ENCODE measurements at regions not wholly inside any gene's neighbourhood (a gene's known extent, or its start where the extent isn't known, plus 50 kb on each side); places are given as distances from the start of the nearest gene placed in this dataset.

DNA sequence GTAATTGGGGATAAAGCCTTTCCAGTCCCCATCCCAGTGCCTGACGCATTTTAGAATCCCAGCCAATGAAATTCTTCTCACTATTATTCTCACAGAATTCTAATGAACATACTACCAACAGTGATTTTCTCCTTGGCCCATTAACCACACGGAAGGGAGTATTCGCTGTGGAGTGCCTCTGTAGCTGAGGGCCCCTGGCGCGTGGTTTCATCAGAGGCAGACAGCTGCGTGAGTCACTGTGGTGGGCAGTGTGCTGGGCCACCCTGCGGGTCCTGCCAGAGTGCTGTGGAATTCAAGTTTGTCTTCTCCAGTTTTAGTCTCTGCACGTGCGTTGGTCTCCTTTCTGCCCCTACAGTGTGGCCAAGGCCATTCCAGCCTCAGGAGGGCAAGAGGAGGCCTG lies 335.4 kb upstream of the FAT1 start:
- Histone ChIP-seq H3K4me3 (replicated peaks; ENCODE audit: low read depth, low read length) (no peak overlapping the region), H3K27me3 (replicated peaks; ENCODE audit: control insufficient read depth, insufficient read depth, low read length) (no peaks in the 10 kb centered on the region), H3K36me3 (ENCODE audit: control insufficient read depth, insufficient read depth, low read length) (no peaks in the 10 kb centered on the region)
- DNase-seq (ENCODE audit: extremely low read depth, insufficient read length): no peak
- TF ChIP-seq, protein P1, sequence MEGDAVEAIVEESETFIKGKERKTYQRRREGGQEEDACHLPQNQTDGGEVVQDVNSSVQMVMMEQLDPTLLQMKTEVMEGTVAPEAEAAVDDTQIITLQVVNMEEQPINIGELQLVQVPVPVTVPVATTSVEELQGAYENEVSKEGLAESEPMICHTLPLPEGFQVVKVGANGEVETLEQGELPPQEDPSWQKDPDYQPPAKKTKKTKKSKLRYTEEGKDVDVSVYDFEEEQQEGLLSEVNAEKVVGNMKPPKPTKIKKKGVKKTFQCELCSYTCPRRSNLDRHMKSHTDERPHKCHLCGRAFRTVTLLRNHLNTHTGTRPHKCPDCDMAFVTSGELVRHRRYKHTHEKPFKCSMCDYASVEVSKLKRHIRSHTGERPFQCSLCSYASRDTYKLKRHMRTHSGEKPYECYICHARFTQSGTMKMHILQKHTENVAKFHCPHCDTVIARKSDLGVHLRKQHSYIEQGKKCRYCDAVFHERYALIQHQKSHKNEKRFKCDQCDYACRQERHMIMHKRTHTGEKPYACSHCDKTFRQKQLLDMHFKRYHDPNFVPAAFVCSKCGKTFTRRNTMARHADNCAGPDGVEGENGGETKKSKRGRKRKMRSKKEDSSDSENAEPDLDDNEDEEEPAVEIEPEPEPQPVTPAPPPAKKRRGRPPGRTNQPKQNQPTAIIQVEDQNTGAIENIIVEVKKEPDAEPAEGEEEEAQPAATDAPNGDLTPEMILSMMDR (IDR thresholded peaks at IDR 0.05; ENCODE audit: insufficient read depth, low read length, poor library complexity, severe bottlenecking): no peak

DNA sequence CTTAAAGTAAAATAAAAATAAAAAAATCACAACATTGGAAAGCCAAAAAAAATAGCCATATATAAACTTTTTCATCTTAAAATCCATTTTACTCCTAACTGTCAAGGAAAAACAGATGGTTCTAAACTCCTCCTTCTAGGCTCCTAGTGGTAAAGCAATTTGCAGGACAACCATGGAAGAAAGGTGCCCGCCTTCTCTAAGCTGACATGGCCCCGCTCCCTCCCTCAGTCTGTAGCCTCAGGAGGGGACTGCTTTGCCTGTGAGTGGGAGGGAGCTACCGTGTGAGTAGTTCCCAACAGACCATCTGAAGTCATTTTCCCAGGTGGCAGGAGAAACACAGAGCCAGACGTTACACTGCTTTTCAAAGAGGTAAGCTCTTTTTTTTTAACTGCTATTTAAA lies 336.2 kb upstream of the FAT1 start:
- Histone ChIP-seq H3K4me3 (replicated peaks; ENCODE audit: low read depth, low read length) (no peak overlapping the region), H3K27me3 (replicated peaks; ENCODE audit: control insufficient read depth, insufficient read depth, low read length) (no peaks in the 10 kb centered on the region), H3K36me3 (ENCODE audit: control insufficient read depth, insufficient read depth, low read length) (no peaks in the 10 kb centered on the region)
- TF ChIP-seq, protein P1 (IDR thresholded peaks at IDR 0.05; ENCODE audit: insufficient read depth, low read length, poor library complexity, severe bottlenecking): no peak
- DNase-seq (ENCODE audit: extremely low read depth, insufficient read length): no peak

DNA sequence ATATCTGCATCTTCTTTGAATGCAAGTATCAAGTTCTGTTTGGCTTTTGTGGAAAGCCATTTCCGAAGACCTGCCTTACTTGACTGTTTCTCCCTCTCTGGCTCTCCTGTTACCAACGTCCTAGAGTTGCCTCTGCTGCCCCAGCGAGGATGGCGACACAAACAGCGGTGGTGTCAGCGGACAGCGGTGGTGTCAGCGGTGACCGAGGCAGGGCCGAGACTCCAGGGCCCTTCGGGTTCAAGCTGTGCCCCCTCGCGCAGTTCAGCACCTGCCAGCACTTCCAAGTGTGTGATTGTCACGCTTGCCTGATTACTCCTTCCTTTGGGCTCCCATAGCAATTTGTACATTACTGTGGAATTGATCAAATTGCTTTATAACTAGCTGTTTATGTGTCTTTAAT lies 336.9 kb upstream of the FAT1 start:
- H3K36me3 ChIP-seq (ENCODE audit: control insufficient read depth, insufficient read depth, low read length): no peaks in the 10 kb centered on the region
- no peak for DNase-seq (ENCODE audit: extremely low read depth, insufficient read length)
- H3K27me3 ChIP-seq (replicated peaks; ENCODE audit: control insufficient read depth, insufficient read depth, low read length): no peaks in the 10 kb centered on the region
- no peak overlapping the region for H3K4me3 ChIP-seq (replicated peaks; ENCODE audit: low read depth, low read length)
- TF ChIP-seq, protein P1 (IDR thresholded peaks at IDR 0.05; ENCODE audit: insufficient read depth, low read length, poor library complexity, severe bottlenecking): no peak

DNA sequence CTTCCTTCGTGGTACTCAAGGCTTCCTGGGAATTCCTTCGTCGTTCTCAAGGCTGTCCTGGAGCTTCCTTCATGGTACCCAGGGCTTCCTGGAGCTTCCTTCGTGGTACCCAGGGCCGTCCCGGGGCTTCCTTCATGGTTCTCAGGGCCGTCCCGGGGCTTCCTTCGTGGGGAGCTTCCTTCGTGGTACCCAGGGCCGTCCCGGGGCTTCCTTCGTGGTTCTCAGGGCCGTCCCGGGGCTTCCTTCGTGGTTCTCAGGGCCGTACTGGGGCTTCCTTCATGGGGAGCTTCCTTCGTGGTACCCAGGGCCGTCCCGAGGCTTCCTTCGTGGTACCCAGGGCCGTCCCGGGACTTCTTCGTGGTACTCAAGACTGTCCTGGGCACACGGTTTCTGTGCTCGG lies 339.6 kb upstream of the FAT1 start:
- no peak for DNase-seq (ENCODE audit: extremely low read depth, insufficient read length)
- H3K27me3 ChIP-seq (replicated peaks; ENCODE audit: control insufficient read depth, insufficient read depth, low read length): no peaks in the 10 kb centered on the region
- H3K4me3 ChIP-seq (replicated peaks; ENCODE audit: low read depth, low read length): no peak overlapping the region
- TF ChIP-seq, protein P1 (IDR thresholded peaks at IDR 0.05; ENCODE audit: insufficient read depth, low read length, poor library complexity, severe bottlenecking): no peak
- H3K36me3 ChIP-seq (ENCODE audit: control insufficient read depth, insufficient read depth, low read length): no peaks in the 10 kb centered on the region

- Histone ChIP-seq H3K36me3 (ENCODE audit: control insufficient read depth, insufficient read depth, low read length) (no peaks in the 10 kb centered on the region), H3K27me3 (replicated peaks; ENCODE audit: control insufficient read depth, insufficient read depth, low read length) (no peaks in the 10 kb centered on the region), H3K4me3 (replicated peaks; ENCODE audit: low read depth, low read length) (no peak overlapping the region)
- peak; percentile 1 for DNase-seq (ENCODE audit: extremely low read depth, insufficient read length)
- TF ChIP-seq, protein P1 (IDR thresholded peaks at IDR 0.05; ENCODE audit: insufficient read depth, low read length, poor library complexity, severe bottlenecking): no peak
These were observed 340.4 kb upstream of the FAT1 start for GRCh38 chr4:187064033-187064432.

DNA sequence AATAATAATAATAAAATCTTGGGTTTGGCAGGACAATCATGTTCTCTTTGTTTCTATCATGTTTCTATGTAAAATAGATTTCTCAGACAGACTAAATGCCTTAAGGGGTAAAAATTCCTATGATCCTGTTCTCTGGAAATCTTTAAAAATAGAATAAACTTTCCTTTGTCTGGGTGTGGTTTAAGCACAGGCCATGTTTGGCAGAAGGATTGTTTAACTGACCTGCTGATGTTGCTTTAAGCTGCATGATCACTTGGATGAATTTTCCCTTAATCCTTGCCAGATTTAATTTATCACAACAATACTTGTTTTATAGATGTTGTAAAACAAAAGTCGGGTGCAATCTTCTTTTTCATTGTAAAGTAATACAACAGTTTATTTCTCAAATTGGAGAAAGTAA lies 341.7 kb upstream of the FAT1 start:
- H3K4me3 ChIP-seq (replicated peaks; ENCODE audit: low read depth, low read length): no peak overlapping the region
- H3K27me3 ChIP-seq (replicated peaks; ENCODE audit: control insufficient read depth, insufficient read depth, low read length): no peaks in the 10 kb centered on the region
- H3K36me3 ChIP-seq (ENCODE audit: control insufficient read depth, insufficient read depth, low read length): no peaks in the 10 kb centered on the region
- DNase-seq (ENCODE audit: extremely low read depth, insufficient read length): no peak
- TF ChIP-seq, protein P1 (IDR thresholded peaks at IDR 0.05; ENCODE audit: insufficient read depth, low read length, poor library complexity, severe bottlenecking): no peak

Measured in GM06990 (cell line).